Adrenal gland (tissue), 9 donors: ENCODE measurements at regions not wholly inside any gene's neighbourhood (a gene's known extent, or its start where the extent isn't known, plus 50 kb on each side); places are given as distances from the start of the nearest gene placed in this dataset.

Experiments
- DNase-seq, 7 donors: peaks; one replicate each; pipeline ENCODE4 v3.0.0-alpha.2; 2019 to 2020
- H3K27ac ChIP-seq, 5 donors: fragments of 200-600 bp; sonication (generic) in 4 of 5; 1 replicate in 3 of 5; 2 replicates in 2 of 5; pipeline versions ENCODE4 v1.5.1 to v1.8.0; 2016 to 2020; ENCODE audit warnings: mild to moderate bottlenecking in 1 of 5
- H3K27me3 ChIP-seq: fragments of 200-600 bp; 2 replicates; pipeline ENCODE4 v1.8.0; 2021
- H3K36me3 ChIP-seq, 2 donors: fragments of 200-600 bp; replicated peaks in 1 of 2; 1 replicate in 1 of 2; 2 replicates in 1 of 2; pipeline versions ENCODE4 v1.5.1 to v1.8.0; 2018 to 2022
- H3K4me1 ChIP-seq, 2 donors: fragments of 200-600 bp; replicated peaks in 1 of 2; 1 replicate in 1 of 2; 2 replicates in 1 of 2; pipeline versions ENCODE4 v1.5.1 to v1.8.0; 2018 to 2021
- H3K4me3 ChIP-seq, 4 donors: fragments of 200-600 bp; sonication (generic) in 3 of 4; one replicate each; pipeline ENCODE4 v1.5.1; 2016 to 2018
- H3K9me3 ChIP-seq, 3 donors: fragments of 200-600 bp; sonication (generic) in 1 of 3; replicated peaks in 1 of 3; 1 replicate in 2 of 3; 2 replicates in 1 of 3; pipeline versions ENCODE4 v1.5.1 to v1.8.0; 2016 to 2021
- POLR2A ChIP-seq, 2 donors: fragments of 450-650 bp; IDR thresholded peaks; one replicate each; pipeline ENCODE4 v1.6.1; 2017; ENCODE audit warnings: antibody characterized with exemption in 2 of 2, mild to moderate bottlenecking in 2 of 2, moderate library complexity in 1 of 2
- WGBS, 4 donors: extraction: QIAGEN DNeasy Blood & Tissue Kit in 2 of 4; methylation state at CpG; one replicate each; pipeline versions ENCODE4 v1.1.5 to v1.1.7; 2013 to 2017; 5-methylcytosine and 5-hydroxymethylcytosine counted together
- intact Hi-C, 2 donors: fragments of 100-400 bp; cut with DNase I; formaldehyde crosslinking; loops; one replicate each; pipeline versions ENCODE4 v1.14.1 to v1.15.0; 2022 to 2023
- TF ChIP-seq, protein P1 (sequence below), 6 experiments: fragments of 450-650 bp in 4 of 6; fragments of 200-600 bp in 2 of 6; sonication (generic) in 1 of 6; IDR thresholded peaks; 1 replicate in 5 of 6; 2 replicates in 1 of 6; pipeline versions ENCODE4 v1.5.1 to v1.8.0; 2016 to 2021; ENCODE audit warnings: antibody characterized with exemption in 6 of 6, mild to moderate bottlenecking in 2 of 6, moderate library complexity in 1 of 6
- donor health status: healthy with polysubstance abuse.
- donor health status: Bipolar disorder and iron deficiency.
- donor health status: DM: yes; HTN: yes; CAD: no.
- donor health status: DM: no; HTN: no; CAD: no.
- donor health status: DM: no; HTN: no; CAD: no.

DNA sequence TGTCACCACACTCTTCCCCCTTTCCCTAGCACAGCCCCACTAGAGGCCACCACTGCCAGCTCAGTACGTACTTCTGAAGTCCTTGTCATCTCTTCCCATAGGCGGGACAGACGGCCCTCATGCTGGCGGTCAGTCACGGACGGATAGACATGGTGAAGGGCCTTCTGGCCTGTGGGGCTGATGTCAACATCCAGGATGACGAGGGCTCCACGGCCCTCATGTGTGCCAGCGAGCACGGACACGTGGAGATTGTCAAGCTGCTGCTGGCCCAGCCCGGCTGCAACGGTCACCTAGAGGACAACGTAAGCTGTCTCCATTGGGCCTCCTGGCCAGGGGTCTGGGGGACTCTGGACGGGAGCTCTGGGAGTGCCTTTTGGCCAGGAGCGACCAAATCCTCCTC is 99.4 kb upstream of the DMRT1 start:
- H3K27me3 ChIP-seq, result no peaks in the 10 kb centered on the region
- DNase-seq, result no peak
- no peak for TF ChIP-seq POLR2A (IDR thresholded peaks at IDR 0.05)
- H3K27ac ChIP-seq, result no peak overlapping the region
- peaks cover 0 to 24% of the 10 kb centered on the region in 2 donors for H3K36me3 ChIP-seq
- H3K4me3 ChIP-seq, result no peak overlapping the region
- 93 to 97% (median 96%) methylated on average over 12 to 16 of the region's 16 CpGs for WGBS, 4 donors
- H3K4me1 ChIP-seq, result no peaks in the 10 kb centered on the region
- intact Hi-C loops, result no loop called here
- H3K9me3 ChIP-seq, result no peaks in the 10 kb centered on the region

DNA sequence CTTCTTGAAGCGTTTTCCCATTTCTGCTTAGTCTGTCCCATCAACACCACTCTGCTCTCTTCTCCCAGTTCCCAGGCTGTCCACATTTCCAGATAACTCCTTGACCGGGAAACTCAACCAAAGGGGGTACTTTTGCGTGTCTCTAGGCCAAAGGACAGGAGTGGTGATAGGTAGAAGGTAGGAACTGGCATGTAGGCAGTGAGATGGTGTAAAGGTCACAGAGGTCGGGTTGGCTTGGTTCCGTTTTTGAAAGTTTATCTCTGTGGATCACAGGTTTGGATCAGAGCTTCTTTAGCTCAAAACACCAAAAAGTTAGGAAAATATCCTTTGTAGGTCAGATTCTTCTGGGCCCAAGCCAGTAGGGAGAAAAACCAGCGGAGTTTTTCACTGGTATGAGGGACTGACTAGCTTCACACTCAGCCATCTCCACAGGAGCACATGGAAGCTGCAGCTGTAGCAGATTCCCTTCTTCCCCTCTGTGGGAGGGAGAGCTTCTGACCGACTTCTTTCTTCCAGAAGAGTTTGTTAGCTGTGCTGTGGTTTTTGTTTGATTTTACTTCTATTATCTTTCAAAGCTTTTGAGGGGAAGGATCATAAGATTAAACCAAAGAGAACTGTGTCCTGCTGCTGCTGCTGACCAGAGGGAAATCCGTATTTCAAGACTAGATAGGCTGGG is 98.4 kb upstream of the DMRT1 start:
- H3K4me3 ChIP-seq, result no peak overlapping the region
- TF ChIP-seq, protein P1, sequence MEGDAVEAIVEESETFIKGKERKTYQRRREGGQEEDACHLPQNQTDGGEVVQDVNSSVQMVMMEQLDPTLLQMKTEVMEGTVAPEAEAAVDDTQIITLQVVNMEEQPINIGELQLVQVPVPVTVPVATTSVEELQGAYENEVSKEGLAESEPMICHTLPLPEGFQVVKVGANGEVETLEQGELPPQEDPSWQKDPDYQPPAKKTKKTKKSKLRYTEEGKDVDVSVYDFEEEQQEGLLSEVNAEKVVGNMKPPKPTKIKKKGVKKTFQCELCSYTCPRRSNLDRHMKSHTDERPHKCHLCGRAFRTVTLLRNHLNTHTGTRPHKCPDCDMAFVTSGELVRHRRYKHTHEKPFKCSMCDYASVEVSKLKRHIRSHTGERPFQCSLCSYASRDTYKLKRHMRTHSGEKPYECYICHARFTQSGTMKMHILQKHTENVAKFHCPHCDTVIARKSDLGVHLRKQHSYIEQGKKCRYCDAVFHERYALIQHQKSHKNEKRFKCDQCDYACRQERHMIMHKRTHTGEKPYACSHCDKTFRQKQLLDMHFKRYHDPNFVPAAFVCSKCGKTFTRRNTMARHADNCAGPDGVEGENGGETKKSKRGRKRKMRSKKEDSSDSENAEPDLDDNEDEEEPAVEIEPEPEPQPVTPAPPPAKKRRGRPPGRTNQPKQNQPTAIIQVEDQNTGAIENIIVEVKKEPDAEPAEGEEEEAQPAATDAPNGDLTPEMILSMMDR (IDR thresholded peaks at IDR 0.05), result no peak
- no peak for TF ChIP-seq POLR2A (IDR thresholded peaks at IDR 0.05)
- intact Hi-C loops, result no loop called here
- no peak overlapping the region for H3K27ac ChIP-seq
- H3K27me3 ChIP-seq, result no peaks in the 10 kb centered on the region
- WGBS, 4 donors, result 82 to 90% (median 86%) methylated on average over 8 of the region's 8 CpGs
- DNase-seq, result no peak
- no peaks in the 10 kb centered on the region for H3K9me3 ChIP-seq
- peaks cover 0 to 24% of the 10 kb centered on the region in 2 donors for H3K36me3 ChIP-seq
- no peaks in the 10 kb centered on the region for H3K4me1 ChIP-seq

DNA sequence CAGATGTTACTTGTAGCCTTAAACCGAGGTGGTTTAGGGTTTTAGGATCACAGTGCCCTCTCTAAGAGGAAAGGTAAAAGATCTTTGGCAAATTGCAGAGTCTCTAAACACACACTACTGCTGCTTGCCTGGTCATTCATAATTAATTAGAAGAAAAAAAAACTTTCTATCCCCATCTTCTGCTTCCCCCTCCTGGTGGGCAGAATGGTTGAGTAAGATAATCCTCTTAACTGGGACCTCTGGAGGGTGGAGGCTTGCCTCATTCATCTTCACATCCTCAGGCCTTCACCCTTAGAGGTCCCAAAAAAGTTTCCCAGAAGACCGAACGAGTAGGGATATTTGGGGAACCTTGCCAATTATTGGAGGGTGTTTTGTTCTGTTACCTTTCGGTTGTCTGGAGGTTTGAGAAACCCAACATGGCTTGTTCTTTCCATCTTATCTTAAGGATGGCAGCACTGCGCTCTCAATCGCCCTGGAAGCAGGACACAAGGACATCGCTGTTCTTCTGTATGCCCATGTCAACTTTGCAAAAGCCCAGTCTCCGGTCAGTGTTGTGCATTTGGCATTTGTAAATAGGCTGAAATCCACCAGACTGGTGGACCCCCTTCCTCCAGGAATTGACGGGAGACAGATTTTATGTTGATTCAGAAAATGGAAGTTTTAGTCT is 97.3 kb upstream of the DMRT1 start:
- Histone ChIP-seq H3K36me3 (peaks cover 0 to 24% of the 10 kb centered on the region in 2 donors), H3K9me3 (no peaks in the 10 kb centered on the region), H3K4me1 (no peaks in the 10 kb centered on the region), H3K4me3 (no peak overlapping the region), H3K27me3 (no peaks in the 10 kb centered on the region), H3K27ac (no peak overlapping the region)
- no peak for DNase-seq
- intact Hi-C loops, result no loop called here
- 91 to 97% (median 95%) methylated on average over 8 to 9 of the region's 9 CpGs for WGBS, 4 donors
- no peak for TF ChIP-seq POLR2A (IDR thresholded peaks at IDR 0.05)
- TF ChIP-seq, protein P1 (IDR thresholded peaks at IDR 0.05), result no peak

DNA sequence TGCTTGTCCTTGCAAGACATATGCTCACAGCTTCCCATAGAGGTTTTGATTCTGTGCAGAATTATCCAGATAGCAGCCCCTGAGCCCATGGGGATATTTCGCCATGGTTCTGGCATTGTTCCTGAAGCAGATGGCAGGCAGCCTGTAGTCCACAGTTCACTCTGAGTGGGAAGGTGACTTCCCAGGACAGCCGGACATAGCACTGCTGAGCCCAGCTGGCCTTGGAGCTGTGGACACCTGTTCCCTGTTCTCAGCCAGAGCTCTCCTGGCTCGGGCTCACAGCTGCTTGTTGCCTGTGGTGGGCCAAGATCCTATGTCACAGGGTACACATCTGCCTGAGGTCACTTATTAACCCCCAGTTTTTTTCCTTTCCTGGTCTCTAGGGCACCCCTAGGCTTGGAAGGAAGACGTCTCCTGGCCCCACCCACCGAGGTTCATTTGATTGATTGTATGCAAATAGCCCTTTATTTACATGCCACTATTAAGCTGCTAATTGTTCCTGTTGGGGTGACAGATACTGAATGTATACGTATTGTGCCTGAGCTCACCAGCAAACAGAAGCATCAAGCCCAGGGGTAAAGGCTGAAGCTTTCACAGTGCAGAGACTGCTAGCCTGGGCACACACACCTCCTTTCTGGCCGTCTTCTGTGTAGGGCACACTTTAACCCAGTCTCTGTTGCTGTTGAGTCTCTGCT is 96.6 kb upstream of the DMRT1 start:
- WGBS, 4 donors, result 70 to 84% (median 73%) methylated on average over 6 to 7 of the region's 7 CpGs
- TF ChIP-seq POLR2A (IDR thresholded peaks at IDR 0.05), result no peak
- TF ChIP-seq, protein P1 (IDR thresholded peaks at IDR 0.05), result no peak
- H3K4me1 ChIP-seq, result no peaks in the 10 kb centered on the region
- H3K9me3 ChIP-seq, result no peaks in the 10 kb centered on the region
- H3K36me3 ChIP-seq, result peaks cover 0 to 23% of the 10 kb centered on the region in 2 donors
- no peak overlapping the region for H3K27ac ChIP-seq
- H3K4me3 ChIP-seq, result no peak overlapping the region
- H3K27me3 ChIP-seq, result no peaks in the 10 kb centered on the region
- peak in 5 of 7 donors; percentile 10 to 56 (median 22) for DNase-seq
- intact Hi-C loops, result no loop called here
